Nephron progenitor cell (in vitro differentiated cells): ENCODE measurements at regions not wholly inside any gene's neighbourhood (a gene's known extent, or its start where the extent isn't known, plus 50 kb on each side); places are given as distances from the start of the nearest gene placed in this dataset.

Experiments
- DNase-seq: peaks from one replicate; pipeline ENCODE4 v3.0.0; 2021
- H3K27ac Mint-ChIP-seq: 2 replicates; pipeline ENCODE4 v1.8.0; 2021; ENCODE audit warnings: mild to moderate bottlenecking, moderate library complexity, mixed read lengths
- H3K27me3 Mint-ChIP-seq: 2 replicates; pipeline ENCODE4 v1.8.0; 2021; ENCODE audit warnings: mild to moderate bottlenecking, low read depth, mixed read lengths; ENCODE audit not compliant: poor library complexity
- H3K36me3 Mint-ChIP-seq: 2 replicates; pipeline ENCODE4 v1.8.0; 2021; ENCODE audit warnings: low read depth, mixed read lengths
- H3K4me1 Mint-ChIP-seq: 2 replicates; pipeline ENCODE4 v1.8.0; 2021; ENCODE audit warnings: mixed read lengths
- H3K4me3 Mint-ChIP-seq: 2 replicates; pipeline ENCODE4 v1.8.0; 2021; ENCODE audit warnings: mild to moderate bottlenecking, moderate library complexity, mixed read lengths
- H3K9me3 Mint-ChIP-seq: 2 replicates; pipeline ENCODE4 v1.8.0; 2021; ENCODE audit warnings: mild to moderate bottlenecking, moderate library complexity, mixed read lengths
- TF ChIP-seq, protein P1 (sequence below): fragments of 200-600 bp; sonication (generic); IDR thresholded peaks from 2 replicates; pipeline ENCODE4 v1.5.0; 2021; ENCODE audit warnings: antibody characterized with exemption

DNA sequence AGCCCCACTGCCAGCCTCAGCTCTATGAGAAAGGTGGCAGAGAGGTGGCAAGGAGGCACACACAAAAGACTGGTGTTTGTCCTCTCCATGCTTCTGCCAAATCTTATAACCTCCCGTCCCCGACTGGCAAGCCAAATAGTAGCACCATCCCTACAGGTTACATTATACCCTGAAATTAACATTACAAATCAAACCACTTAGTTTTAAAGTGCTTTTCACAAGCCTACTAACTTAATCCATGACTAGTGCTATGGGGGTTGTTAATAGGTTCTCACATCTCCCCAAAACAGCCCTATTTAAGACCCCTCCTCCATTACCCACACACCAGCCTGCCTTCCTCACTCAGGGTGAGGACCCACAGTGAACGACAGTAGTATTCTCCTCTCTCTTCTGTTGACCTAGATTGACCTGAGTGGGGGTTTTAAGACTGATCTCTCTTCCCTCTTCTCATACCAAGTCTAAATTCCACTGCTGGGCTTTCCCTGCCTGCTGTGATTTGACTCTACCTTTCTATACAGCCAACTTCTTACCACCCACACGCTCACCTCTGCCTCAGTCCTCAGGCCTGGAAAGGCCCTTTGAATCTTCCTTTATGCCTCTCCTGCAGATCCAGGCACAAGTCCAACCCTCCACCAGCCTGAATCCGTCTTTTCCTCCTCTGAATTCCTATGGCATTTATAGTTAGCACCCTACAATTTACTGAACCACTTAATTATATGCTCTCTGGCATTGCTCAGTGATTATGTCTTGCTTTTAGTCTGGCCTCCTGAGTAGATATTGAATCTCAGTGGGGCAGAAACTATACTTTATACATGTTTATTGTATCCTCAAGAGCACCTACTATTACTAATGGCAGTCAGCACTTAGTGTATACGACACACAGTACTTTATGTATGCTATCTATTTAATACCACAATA, 116.1 kb downstream of the TMEM174 start:
- DNase-seq = no peak
- Mint-ChIP-seq H3K4me3 (no peak overlapping the region), H3K27me3 (peaks cover 23% of the 10 kb centered on the region), H3K9me3 (peaks cover 3% of the 10 kb centered on the region), H3K27ac (peak overlapping the region; percentile 50), H3K36me3 (no peaks in the 10 kb centered on the region), H3K4me1 (peaks cover 37% of the 10 kb centered on the region)
- TF ChIP-seq, protein P1, sequence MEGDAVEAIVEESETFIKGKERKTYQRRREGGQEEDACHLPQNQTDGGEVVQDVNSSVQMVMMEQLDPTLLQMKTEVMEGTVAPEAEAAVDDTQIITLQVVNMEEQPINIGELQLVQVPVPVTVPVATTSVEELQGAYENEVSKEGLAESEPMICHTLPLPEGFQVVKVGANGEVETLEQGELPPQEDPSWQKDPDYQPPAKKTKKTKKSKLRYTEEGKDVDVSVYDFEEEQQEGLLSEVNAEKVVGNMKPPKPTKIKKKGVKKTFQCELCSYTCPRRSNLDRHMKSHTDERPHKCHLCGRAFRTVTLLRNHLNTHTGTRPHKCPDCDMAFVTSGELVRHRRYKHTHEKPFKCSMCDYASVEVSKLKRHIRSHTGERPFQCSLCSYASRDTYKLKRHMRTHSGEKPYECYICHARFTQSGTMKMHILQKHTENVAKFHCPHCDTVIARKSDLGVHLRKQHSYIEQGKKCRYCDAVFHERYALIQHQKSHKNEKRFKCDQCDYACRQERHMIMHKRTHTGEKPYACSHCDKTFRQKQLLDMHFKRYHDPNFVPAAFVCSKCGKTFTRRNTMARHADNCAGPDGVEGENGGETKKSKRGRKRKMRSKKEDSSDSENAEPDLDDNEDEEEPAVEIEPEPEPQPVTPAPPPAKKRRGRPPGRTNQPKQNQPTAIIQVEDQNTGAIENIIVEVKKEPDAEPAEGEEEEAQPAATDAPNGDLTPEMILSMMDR = no peak

DNA sequence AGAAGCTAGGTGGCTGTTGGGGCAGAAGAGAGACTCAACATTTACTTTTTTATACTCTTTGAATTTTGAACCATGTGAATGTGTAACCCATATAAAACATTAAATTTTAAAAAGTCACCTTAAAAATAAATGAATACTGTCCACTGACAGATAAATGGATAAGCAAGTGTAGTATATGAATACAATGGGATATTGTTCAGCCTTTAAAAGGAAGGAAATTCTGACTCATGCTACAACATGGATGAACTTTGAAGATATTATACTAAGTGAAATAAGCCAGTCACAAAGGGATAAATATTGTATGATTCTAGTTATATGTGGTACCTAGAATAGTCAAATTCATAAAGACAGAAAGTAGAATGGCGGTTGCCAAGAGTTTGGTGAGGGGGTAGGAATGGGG, 113.9 kb downstream of the TMEM174 start:
- peaks cover 17% of the 10 kb centered on the region for H3K27me3 Mint-ChIP-seq

DNA sequence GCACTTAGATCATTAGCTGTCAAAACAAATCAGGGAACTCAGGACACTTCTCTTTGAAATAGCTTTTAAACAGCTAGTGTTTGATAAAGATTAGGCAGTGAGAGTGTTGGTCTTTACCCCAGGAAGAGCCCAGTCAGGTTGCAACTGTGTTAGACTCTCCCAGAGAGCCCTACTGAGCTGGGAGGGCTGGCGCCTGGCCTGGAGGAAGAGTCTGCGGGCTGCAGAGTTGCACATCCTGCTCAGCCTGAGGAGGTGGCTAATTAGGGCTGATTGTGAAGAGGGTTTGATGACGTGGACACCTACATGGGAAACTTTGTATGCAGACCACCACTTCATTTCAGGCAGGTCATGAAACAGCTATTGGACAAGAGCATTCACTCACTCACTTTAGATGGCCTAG, 112.0 kb downstream of the TMEM174 start:
- Mint-ChIP-seq H3K4me1 (peaks cover 63% of the 10 kb centered on the region), H3K27ac (peak overlapping the region; percentile 8), H3K4me3 (no peak overlapping the region), H3K27me3 (peaks cover 16% of the 10 kb centered on the region), H3K9me3 (peaks cover 3% of the 10 kb centered on the region), H3K36me3 (no peaks in the 10 kb centered on the region)
- DNase-seq = no peak
- TF ChIP-seq, protein P1 = no peak

More for the DNA sequence above, 113.9 kb downstream of the TMEM174 start:
- H3K27ac Mint-ChIP-seq = no peak overlapping the region
- H3K9me3 Mint-ChIP-seq = peaks cover 3% of the 10 kb centered on the region
- H3K36me3 Mint-ChIP-seq = no peaks in the 10 kb centered on the region
- TF ChIP-seq, protein P1 = no peak
- no peak for DNase-seq
- peaks cover 59% of the 10 kb centered on the region for H3K4me1 Mint-ChIP-seq
- H3K4me3 Mint-ChIP-seq = no peak overlapping the region

DNA sequence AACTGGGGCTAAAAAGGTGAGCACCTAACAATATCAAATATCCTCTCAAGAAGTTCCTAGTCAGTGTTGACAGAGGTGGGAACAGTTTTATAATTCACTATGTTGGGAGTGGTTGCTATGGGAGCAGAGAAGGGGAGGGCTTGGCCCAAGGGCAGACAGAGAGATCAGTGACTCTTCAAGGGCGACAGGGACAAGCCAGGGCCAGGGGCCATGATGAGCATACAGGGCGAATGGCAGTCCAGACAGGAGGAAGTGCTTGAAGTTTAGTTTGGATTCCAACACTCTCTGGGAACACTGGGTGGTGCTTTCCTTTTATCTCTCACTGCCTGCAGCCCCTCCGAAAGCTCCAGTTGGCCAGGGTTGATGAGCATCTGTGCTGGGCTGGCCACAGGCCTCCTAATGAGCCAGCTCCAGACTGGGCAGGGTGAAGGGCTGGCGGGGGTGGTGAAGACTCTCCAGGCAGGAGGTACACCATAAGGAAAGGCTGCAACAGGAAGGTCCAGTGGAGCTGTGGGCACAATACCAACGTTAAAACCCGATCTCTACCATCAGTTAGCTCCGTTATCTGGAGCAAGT, 111.3 kb downstream of the TMEM174 start:
- peaks cover 15% of the 10 kb centered on the region for H3K27me3 Mint-ChIP-seq
- peaks cover 3% of the 10 kb centered on the region for H3K9me3 Mint-ChIP-seq
- H3K27ac Mint-ChIP-seq = no peak overlapping the region
- H3K36me3 Mint-ChIP-seq = no peaks in the 10 kb centered on the region
- H3K4me3 Mint-ChIP-seq = no peak overlapping the region
- peaks cover 67% of the 10 kb centered on the region for H3K4me1 Mint-ChIP-seq
- no peak for DNase-seq
- TF ChIP-seq, protein P1 = no peak

DNA sequence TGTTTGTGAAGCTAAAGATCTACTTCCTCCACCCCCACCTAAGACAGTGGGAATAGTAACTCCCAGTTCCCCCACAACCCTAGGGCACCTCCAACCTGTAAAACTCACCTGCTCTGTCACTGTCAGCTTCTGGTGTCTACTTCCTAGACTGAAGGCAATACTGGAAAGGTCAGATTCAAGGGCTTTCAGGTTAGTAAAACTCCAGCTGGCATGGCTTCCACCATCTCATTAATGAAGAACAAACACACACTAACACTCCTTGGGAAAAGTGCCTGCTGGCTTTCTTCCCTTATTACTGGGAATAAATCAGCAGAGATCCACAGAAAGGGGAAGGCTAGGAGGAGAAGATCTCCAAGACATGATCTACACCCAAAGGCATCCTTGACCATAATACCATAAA, 109.9 kb downstream of the TMEM174 start:
- Mint-ChIP-seq H3K4me3 (peak overlapping the region; percentile 16), H3K4me1 (peaks cover 68% of the 10 kb centered on the region), H3K27me3 (peaks cover 4% of the 10 kb centered on the region), H3K36me3 (no peaks in the 10 kb centered on the region), H3K9me3 (peaks cover 3% of the 10 kb centered on the region), H3K27ac (no peak overlapping the region)
- DNase-seq = no peak
- TF ChIP-seq, protein P1 = no peak
